HG03060 (cell line): ENCODE measurements at regions not wholly inside any gene's neighbourhood (a gene's known extent, or its start where the extent isn't known, plus 50 kb on each side); places are given as distances from the start of the nearest gene placed in this dataset.

Source experiments
- ATAC-seq: cut with Tn5 transposase; IDR thresholded peaks from one replicate; pipeline ENCODE4 v1.9.1; 2021; ENCODE audit warnings: low read depth, moderate number of reproducible peaks; ENCODE audit not compliant: unreplicated experiment

DNA sequence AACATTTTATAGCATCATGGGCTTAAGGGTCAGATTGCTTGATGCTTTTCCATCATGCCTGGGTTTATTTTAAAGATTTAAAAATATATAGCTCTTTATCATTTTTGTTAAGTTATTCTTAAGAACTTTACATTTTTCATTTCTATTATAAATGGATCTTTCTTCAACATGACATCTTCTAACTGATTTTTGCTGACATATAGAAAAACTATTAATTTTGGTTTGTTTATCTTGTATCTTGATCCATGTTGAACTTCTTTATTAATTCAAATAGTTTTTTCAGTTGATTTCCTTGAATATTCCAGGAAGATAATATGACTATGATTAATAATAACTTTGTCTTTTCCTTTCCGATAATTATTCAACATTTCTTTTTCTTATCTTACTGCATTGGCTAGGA, 237.9 kb upstream of the CLINT1 start:
- ATAC-seq = no peak

DNA sequence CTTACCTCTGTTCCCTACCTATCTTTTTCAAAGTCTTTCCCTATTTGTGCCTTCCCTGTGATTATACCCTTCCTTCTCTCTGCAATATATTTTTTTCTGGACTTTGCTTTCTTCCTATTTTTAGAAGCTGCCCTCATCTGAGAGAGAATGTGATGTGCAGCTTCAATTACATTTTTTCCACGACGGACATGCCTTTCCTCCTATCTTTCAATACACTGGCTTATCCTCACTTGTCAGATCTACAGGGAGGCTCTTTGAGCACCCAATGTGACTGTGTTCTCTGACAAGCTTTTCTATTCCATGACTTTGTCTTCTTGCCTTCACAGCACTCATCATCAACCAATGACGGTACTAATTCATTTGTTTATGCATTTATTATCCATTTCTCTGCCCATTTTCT, 227.9 kb upstream of the CLINT1 start:
- ATAC-seq = no peak

GRCh38 chr5:158084292-158084691, 225.3 kb upstream of the CLINT1 start:
- no peak for ATAC-seq

DNA sequence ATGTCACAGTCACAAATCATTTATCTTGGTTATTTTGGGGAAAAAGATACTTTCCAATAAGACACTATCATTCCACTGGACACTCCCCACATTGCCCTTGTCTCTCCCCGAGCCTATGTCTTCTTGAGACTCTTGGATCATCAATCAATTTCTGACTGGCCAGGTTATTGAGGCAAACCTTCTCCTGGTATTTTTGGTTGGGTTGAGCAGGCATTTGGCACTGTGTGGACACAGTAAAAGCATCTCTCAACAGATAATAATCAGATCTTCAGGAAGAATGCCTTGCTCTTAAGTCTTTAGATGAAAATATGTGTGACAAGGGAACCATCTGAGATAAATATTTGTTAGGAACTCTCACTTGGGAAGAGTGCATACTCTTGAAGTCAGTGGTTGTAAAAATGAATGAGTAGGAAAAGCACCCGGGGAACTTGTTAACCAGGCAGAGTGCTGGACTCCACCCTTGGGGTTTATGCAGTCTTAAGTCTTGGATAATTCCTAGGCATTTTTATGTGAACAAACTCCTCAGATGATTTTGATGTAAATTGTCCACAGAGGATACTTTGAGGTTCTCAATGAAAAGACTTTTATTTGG, 223.8 kb upstream of the CLINT1 start:
- no peak for ATAC-seq

DNA sequence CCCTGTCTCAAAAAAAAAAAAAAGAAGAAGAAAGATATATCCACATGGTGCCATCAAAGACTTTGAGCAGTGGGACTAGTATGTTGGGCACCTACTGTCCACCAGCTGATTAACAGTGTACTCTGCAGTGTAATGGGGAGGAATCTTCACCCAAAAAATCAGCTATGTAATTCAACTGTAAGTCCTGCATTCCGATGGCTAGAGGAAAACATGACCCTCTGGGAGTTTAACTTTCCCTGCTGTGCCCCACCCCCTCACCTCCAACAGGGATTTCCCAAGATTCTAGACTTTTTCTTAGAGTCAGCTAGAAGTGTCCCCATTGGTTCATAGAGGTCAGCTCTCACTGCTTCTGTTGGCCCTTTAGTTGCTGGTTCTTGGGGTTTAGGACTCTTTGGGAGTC, 221.2 kb upstream of the CLINT1 start:
- no peak for ATAC-seq

DNA sequence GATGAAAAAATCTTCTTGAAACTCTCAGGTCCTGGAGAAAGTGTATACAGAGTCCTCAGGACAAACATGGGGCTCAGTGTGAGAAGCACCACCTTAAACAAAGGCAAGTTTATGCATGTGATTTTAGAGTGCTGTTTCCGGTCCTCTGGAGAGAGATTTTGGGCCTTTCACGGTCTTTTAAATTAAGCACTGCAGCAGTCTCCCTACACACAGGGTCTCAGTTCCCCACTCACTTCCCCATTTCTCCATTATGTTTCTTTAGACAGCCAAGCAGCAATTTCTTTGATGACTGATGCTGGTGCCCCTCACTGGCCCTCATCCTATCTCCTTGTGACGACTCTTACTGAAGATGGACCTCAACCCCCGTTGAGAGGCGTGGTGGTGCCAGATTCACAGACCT, 220.2 kb upstream of the CLINT1 start:
- no peak for ATAC-seq

GRCh38 chr5:158074992-158075769, 216.2 kb upstream of the CLINT1 start:
- ATAC-seq = no peak

- no peak for ATAC-seq
Observed at GRCh38 chr5:158074597-158074991, 215.6 kb upstream of the CLINT1 start.

DNA sequence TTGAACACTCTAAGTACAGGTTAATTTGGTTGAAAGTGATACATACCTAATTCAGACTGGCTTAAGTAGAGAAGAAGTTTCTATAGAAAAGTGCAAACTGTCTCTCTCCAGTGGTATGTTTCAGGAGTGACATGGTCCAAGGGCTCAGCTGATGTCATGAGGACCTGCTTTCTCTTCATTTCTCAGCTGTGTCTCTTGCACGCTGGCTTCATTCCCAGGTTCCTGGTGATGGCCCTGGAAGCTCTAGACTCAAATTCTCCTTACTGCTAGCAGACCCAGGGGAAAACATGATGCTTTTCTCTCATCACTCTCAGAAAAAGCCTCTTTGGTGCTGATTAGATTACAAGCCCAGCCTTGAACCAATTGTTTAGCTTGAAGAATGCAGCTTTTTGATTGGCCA, 211.9 kb upstream of the CLINT1 start:
- ATAC-seq = no peak

DNA sequence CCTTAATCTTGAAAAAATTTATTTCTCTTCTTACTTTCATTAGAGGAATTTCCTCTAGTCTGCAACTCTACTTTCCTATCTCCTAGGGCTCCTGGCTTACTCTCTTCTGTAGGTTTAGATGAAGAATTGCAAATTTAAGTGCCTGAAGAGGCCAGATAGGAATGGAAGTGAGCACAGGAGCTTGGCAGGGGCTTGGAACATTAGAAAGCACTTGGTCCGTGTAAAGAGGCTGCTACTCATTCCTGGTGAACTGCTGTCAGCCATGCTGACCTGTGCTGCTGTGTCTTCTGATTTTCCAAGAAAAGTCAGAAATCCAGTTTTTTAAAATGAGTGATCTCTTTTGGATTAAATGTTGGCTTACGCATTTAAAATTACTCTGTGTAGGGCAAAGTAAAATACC, 210.9 kb upstream of the CLINT1 start:
- ATAC-seq = no peak

DNA sequence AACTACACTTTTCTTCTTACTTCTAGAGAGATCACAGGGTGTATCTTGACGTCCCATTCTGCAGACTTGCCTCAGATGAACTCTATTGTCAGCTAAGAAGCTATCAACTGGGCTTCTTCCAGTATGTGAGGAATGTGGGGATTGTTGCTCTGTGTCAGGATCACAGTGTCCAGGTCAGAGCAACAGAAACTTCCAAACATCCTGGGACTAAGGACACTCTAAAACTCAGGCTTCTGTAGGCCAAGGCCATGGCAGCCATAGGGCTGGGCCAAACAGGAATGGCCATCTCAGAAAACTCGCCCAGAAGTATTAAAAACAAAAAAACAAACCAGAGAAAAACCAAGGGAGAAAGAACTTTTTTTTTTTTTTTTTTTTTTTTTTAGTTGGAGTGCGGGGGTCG, 210.0 kb upstream of the CLINT1 start:
- ATAC-seq = no peak

GRCh38 chr5:158066076-158066475, 207.1 kb upstream of the CLINT1 start:
- ATAC-seq = no peak

- no peak for ATAC-seq
Observed at GRCh38 chr5:158064334-158065123, 205.6 kb upstream of the CLINT1 start.

GRCh38 chr5:158063052-158063451, 204.1 kb upstream of the CLINT1 start:
- ATAC-seq = no peak

DNA sequence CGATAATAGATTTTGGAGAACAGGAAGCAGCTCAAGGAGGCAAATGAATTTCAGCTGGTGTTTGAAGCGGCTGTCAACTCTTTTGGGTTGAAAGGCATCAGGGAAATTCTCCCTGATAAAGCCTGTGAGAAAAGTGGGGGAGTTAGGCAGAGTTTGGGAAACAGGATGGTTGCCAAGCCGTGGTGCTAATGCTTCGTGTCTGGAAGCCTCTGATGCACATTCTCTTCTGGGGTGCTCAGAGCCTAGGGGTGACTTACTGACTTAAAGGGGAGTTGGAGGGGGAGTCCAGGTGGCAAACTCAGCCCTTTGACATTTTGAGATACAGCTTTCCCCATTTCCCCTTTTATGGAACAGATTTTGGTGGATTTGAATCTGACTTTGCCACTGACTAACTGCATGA, 202.5 kb upstream of the CLINT1 start:
- ATAC-seq = no peak

GRCh38 chr5:158060212-158060611, 201.3 kb upstream of the CLINT1 start:
- no peak for ATAC-seq

GRCh38 chr5:158058208-158059120, 199.5 kb upstream of the CLINT1 start:
- ATAC-seq = no peak

- no peak for ATAC-seq
Observed at GRCh38 chr5:158056130-158056825, 197.3 kb upstream of the CLINT1 start.

DNA sequence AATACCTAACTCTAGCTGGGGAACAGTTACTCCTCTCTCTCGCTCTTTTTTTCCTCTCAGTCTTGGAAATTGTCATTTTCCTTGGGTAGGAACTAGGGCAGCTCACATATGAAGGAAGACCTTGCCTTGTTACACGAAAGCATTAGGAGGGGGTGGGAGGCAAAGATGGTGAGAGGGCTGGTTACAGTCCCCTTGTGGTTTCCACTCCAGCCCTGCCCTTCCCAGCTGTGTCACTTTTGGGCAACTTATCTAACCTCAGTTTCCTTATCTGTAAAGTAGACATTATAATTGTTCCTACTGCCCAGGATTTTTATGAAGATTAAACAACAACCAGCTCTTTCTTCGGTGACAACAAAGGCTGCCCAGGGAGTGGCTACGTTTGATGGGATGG, 196.2 kb upstream of the CLINT1 start:
- no peak for ATAC-seq
